ENCODE measurements at regions not wholly inside any gene's neighbourhood (a gene's known extent, or its start where the extent isn't known, plus 50 kb on each side); places are given as distances from the start of the nearest gene placed in this dataset.

- no peak for TF ChIP-seq CTCF (IDR thresholded peaks at IDR 0.05; ENCODE audit: low read depth, low read length)
- H3K4me3 ChIP-seq (ENCODE audit: low read depth, low read length), result no peak overlapping the region
Measured at GRCh38 chr13:22220151-22221135, 549.6 kb downstream of the FGF9 start.

GRCh38 chr13:22223411-22223810, 552.5 kb downstream of the FGF9 start:
- H3K4me3 ChIP-seq (ENCODE audit: low read depth, low read length), result no peak overlapping the region
- no peak for TF ChIP-seq CTCF (IDR thresholded peaks at IDR 0.05; ENCODE audit: low read depth, low read length)

- no peak for TF ChIP-seq CTCF (IDR thresholded peaks at IDR 0.05; ENCODE audit: low read depth, low read length)
- H3K4me3 ChIP-seq (ENCODE audit: low read depth, low read length), result no peak overlapping the region
Measured at GRCh38 chr13:22226086-22226485, 555.2 kb downstream of the FGF9 start.

- no peak for TF ChIP-seq CTCF (IDR thresholded peaks at IDR 0.05; ENCODE audit: low read depth, low read length)
- H3K4me3 ChIP-seq (ENCODE audit: low read depth, low read length), result no peak overlapping the region
Measured at GRCh38 chr13:22227895-22228294, 557.0 kb downstream of the FGF9 start.

- TF ChIP-seq CTCF (IDR thresholded peaks at IDR 0.05; ENCODE audit: low read depth, low read length), result no peak
- H3K4me3 ChIP-seq (ENCODE audit: low read depth, low read length), result no peak overlapping the region
Measured at GRCh38 chr13:22229916-22230315, 559.0 kb downstream of the FGF9 start.

GRCh38 chr13:22232186-22232585, 561.3 kb downstream of the FGF9 start:
- H3K4me3 ChIP-seq (ENCODE audit: low read depth, low read length), result no peak overlapping the region
- no peak for TF ChIP-seq CTCF (IDR thresholded peaks at IDR 0.05; ENCODE audit: low read depth, low read length)

- no peak for TF ChIP-seq CTCF (IDR thresholded peaks at IDR 0.05; ENCODE audit: low read depth, low read length)
- H3K4me3 ChIP-seq (ENCODE audit: low read depth, low read length), result no peak overlapping the region
Measured at GRCh38 chr13:22235285-22235949, 564.5 kb downstream of the FGF9 start.

Measured in WI38 (cell line).